ENCODE measurements at regions not wholly inside any gene's neighbourhood (a gene's known extent, or its start where the extent isn't known, plus 50 kb on each side); places are given as distances from the start of the nearest gene placed in this dataset.

- no peak for ATAC-seq
These were observed 379.4 kb upstream of the SEMA3D start for GRCh38 chr7:85566095-85566794.

GRCh38 chr7:85565276-85565675, 378.4 kb upstream of the SEMA3D start:
- H3K27ac Mint-ChIP-seq = no peak overlapping the region
- POLR2A ChIA-PET = no interaction called here
- no peaks in the 10 kb centered on the region for H3K27me3 Mint-ChIP-seq
- no peak for ATAC-seq
- H3K4me3 Mint-ChIP-seq = no peak overlapping the region
- H3K4me1 Mint-ChIP-seq = no peaks in the 10 kb centered on the region
- peaks cover 0 to 4% (median 0%) of the 10 kb centered on the region in 9 donors for H3K9me3 Mint-ChIP-seq
- DNase-seq = no peak
- H3K36me3 Mint-ChIP-seq = no peaks in the 10 kb centered on the region

More at GRCh38 chr7:85566095-85566794, 379.4 kb upstream of the SEMA3D start:
- H3K27ac Mint-ChIP-seq = no peak overlapping the region
- H3K4me1 Mint-ChIP-seq = no peaks in the 10 kb centered on the region
- no peaks in the 10 kb centered on the region for H3K27me3 Mint-ChIP-seq
- H3K4me3 Mint-ChIP-seq = no peak overlapping the region
- POLR2A ChIA-PET = no interaction called here
- no peaks in the 10 kb centered on the region for H3K36me3 Mint-ChIP-seq
- no peak for DNase-seq
- peaks cover 0 to 4% (median 0%) of the 10 kb centered on the region in 9 donors for H3K9me3 Mint-ChIP-seq

- Mint-ChIP-seq H3K4me1 (no peaks in the 10 kb centered on the region), H3K4me3 (no peak overlapping the region), H3K27me3 (no peaks in the 10 kb centered on the region), H3K9me3 (peaks cover 0 to 4% (median 0%) of the 10 kb centered on the region in 9 donors), H3K27ac (no peak overlapping the region), H3K36me3 (no peaks in the 10 kb centered on the region)
- ATAC-seq = no peak
- no peak for DNase-seq
- POLR2A ChIA-PET = no interaction called here
These were observed 378.0 kb upstream of the SEMA3D start for GRCh38 chr7:85564861-85565260.

DNA sequence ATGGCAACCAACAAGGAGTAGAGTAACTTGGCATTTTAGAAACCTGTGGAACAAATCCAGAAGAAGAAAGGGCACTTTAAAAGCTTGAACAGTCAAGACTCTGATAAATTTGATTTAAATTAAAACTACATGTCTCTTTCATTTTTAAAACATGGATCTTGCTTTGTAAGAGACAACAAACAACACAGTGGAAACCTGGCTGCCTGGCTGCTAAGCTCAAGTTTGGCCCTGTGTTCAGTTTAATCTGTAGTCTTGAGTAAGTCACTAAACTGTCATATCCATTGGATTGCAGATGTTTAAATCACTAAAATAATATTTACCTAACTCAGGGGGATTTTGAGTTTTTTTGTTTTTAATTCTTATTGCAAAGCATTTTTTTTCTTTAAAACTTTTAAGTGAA, 374.9 kb upstream of the SEMA3D start:
- H3K9me3 Mint-ChIP-seq = peaks cover 0 to 3% (median 0%) of the 10 kb centered on the region in 9 donors
- H3K4me1 Mint-ChIP-seq = no peaks in the 10 kb centered on the region
- DNase-seq (no peak), ATAC-seq (no peak)
- no peak overlapping the region for H3K27ac Mint-ChIP-seq
- no peaks in the 10 kb centered on the region for H3K36me3 Mint-ChIP-seq
- POLR2A ChIA-PET = no interaction called here
- no peak overlapping the region for H3K4me3 Mint-ChIP-seq
- H3K27me3 Mint-ChIP-seq = no peaks in the 10 kb centered on the region

DNA sequence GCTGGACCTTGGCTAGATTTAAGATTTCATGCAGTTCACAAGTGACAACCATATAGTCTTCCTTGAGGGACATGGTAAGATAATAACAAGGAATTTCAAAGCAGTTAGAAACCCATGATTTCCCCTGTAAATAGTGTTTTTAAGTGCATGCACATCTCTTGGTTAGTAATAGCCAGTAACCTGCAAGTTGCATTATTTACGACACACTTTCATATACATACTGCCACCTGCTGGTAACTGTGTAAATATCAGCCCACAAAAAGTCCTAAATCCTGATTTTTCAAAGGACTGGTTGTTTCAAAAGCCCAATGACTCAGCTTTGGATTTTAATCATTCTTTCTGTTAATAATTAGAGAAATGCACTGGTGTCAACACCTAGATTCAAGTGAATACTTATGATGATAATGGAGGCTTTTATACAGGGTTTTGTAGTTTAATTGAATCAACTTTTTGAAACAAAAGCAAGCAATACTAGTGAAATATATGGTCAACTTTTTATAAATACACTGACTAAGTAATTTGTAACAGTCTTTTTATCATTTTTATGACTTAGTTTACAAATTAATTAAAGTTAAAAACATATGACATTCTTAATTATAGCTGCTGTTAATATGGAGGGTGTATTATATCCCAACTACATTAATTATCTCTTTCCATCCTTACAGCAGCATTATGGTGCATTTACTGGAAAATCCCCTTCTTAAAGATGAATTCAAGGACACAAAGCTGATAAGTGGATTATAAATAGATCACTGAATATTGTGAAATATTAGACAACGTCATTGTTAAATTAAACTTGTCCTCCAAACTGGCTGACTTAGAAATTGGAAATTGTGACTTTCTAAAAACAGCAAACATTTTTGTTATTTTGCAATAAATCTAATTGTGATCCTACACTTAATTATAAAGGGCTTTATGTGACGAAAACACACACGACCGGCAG, 367.7 kb upstream of the SEMA3D start:
- H3K4me1 Mint-ChIP-seq = no peaks in the 10 kb centered on the region
- no peaks in the 10 kb centered on the region for H3K36me3 Mint-ChIP-seq
- DNase-seq = peak in 3 of 10 donors; percentile 13 to 34 (median 34)
- H3K27me3 Mint-ChIP-seq = peaks cover 0 to under 1% (median 0%) of the 10 kb centered on the region in 5 donors
- H3K4me3 Mint-ChIP-seq = no peak overlapping the region
- peak in 1 of 2 donors; percentile 48 for ATAC-seq
- H3K9me3 Mint-ChIP-seq = no peaks in the 10 kb centered on the region
- no peak overlapping the region for H3K27ac Mint-ChIP-seq
- POLR2A ChIA-PET = no interaction called here

- POLR2A ChIA-PET = no interaction called here
- H3K27me3 Mint-ChIP-seq = no peaks in the 10 kb centered on the region
- no peak for DNase-seq
- no peak overlapping the region for H3K27ac Mint-ChIP-seq
- no peak for ATAC-seq
- H3K4me3 Mint-ChIP-seq = no peak overlapping the region
- no peaks in the 10 kb centered on the region for H3K36me3 Mint-ChIP-seq
- H3K4me1 Mint-ChIP-seq = no peaks in the 10 kb centered on the region
- H3K9me3 Mint-ChIP-seq = peaks cover 0 to 4% (median 0%) of the 10 kb centered on the region in 9 donors
These were observed 349.3 kb upstream of the SEMA3D start for GRCh38 chr7:85535974-85536729.

DNA sequence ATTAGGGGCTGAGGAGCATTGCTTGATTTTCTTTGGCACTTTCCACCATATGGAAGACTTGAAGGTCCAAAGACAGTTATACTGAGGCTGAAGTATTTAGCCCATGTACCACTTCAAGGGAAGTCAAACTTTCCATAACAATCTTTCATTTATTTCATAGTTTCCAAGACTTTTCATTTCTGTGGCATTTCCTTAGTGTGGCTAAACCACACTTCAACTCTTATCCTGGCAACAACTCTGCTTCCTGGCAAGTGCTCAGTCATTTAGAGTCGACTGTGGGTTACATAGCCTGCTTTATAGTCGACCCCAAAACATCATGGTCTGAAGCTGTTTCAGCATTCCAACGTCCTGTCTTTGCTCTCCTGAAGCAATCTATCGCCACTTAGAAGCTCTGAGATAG, 343.0 kb upstream of the SEMA3D start:
- ATAC-seq (no peak), DNase-seq (no peak)
- POLR2A ChIA-PET = no interaction called here
- no peaks in the 10 kb centered on the region for H3K27me3 Mint-ChIP-seq
- no peaks in the 10 kb centered on the region for H3K4me1 Mint-ChIP-seq
- H3K27ac Mint-ChIP-seq = no peak overlapping the region
- no peak overlapping the region for H3K4me3 Mint-ChIP-seq
- H3K9me3 Mint-ChIP-seq = no peaks in the 10 kb centered on the region
- no peaks in the 10 kb centered on the region for H3K36me3 Mint-ChIP-seq

- POLR2A ChIA-PET = no interaction called here
- Mint-ChIP-seq H3K9me3 (no peaks in the 10 kb centered on the region), H3K27me3 (no peaks in the 10 kb centered on the region), H3K4me3 (no peak overlapping the region), H3K27ac (no peak overlapping the region), H3K4me1 (no peaks in the 10 kb centered on the region), H3K36me3 (no peaks in the 10 kb centered on the region)
- DNase-seq (no peak), ATAC-seq (no peak)
These were observed 342.3 kb upstream of the SEMA3D start for GRCh38 chr7:85529201-85529600.

- Mint-ChIP-seq H3K27ac (no peak overlapping the region), H3K36me3 (no peaks in the 10 kb centered on the region), H3K9me3 (no peaks in the 10 kb centered on the region), H3K4me1 (no peaks in the 10 kb centered on the region), H3K4me3 (no peak overlapping the region), H3K27me3 (no peaks in the 10 kb centered on the region)
- no peak for ATAC-seq
- DNase-seq = no peak
- POLR2A ChIA-PET = no interaction called here
These were observed 341.7 kb upstream of the SEMA3D start for GRCh38 chr7:85528581-85528980.

- POLR2A ChIA-PET = no interaction called here
- Mint-ChIP-seq H3K27me3 (no peaks in the 10 kb centered on the region), H3K36me3 (no peaks in the 10 kb centered on the region)
These were observed 338.8 kb upstream of the SEMA3D start for GRCh38 chr7:85525676-85526075.

DNA sequence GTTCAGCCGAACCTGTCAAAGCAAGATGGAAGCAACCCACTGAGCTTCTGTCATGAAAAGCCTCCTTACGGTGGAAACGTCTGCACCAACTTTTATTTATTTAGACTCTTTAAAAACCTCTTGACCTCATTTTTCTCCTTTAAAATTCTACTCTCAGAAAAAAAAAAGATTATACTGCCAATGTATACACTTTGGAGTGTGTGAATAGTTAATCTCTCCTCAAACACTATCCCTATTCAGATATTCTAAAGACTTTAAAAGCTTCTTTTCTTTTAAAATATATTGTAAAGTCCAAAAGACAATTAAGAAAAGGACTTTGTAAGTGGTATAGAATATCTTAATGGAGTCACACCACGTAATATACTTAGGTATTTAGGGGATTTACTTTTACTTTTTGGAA, 335.2 kb upstream of the SEMA3D start:
- no peak overlapping the region for H3K27ac Mint-ChIP-seq
- no peak overlapping the region for H3K4me3 Mint-ChIP-seq
- H3K9me3 Mint-ChIP-seq = no peaks in the 10 kb centered on the region
- no peaks in the 10 kb centered on the region for H3K36me3 Mint-ChIP-seq
- DNase-seq (no peak), ATAC-seq (no peak)
- H3K27me3 Mint-ChIP-seq = peaks cover 0 to 3% (median 0%) of the 10 kb centered on the region in 5 donors
- no peaks in the 10 kb centered on the region for H3K4me1 Mint-ChIP-seq
- POLR2A ChIA-PET = no interaction called here

More at GRCh38 chr7:85525676-85526075, 338.8 kb upstream of the SEMA3D start:
- no peak for ATAC-seq
- no peak for DNase-seq
- no peak overlapping the region for H3K4me3 Mint-ChIP-seq
- no peaks in the 10 kb centered on the region for H3K9me3 Mint-ChIP-seq
- no peaks in the 10 kb centered on the region for H3K4me1 Mint-ChIP-seq
- H3K27ac Mint-ChIP-seq = no peak overlapping the region

GRCh38 chr7:85521108-85521694, 334.3 kb upstream of the SEMA3D start:
- peaks cover 0 to 3% (median 0%) of the 10 kb centered on the region in 5 donors for H3K27me3 Mint-ChIP-seq
- POLR2A ChIA-PET = no interaction called here
- H3K36me3 Mint-ChIP-seq = no peaks in the 10 kb centered on the region

More at GRCh38 chr7:85521108-85521694, 334.3 kb upstream of the SEMA3D start:
- Mint-ChIP-seq H3K9me3 (peaks cover 0 to 4% (median 0%) of the 10 kb centered on the region in 9 donors), H3K4me1 (no peaks in the 10 kb centered on the region), H3K4me3 (no peak overlapping the region), H3K27ac (no peak overlapping the region)
- DNase-seq = no peak
- ATAC-seq = no peak
